ENCODE measurements at regions not wholly inside any gene's neighbourhood (a gene's known extent, or its start where the extent isn't known, plus 50 kb on each side); places are given as distances from the start of the nearest gene placed in this dataset.
"Not testable (repeated sequence)": the region's sequence is repeated elsewhere in the genome, so short reads cannot be mapped to it uniquely, and the experiment has no call there.

DNA sequence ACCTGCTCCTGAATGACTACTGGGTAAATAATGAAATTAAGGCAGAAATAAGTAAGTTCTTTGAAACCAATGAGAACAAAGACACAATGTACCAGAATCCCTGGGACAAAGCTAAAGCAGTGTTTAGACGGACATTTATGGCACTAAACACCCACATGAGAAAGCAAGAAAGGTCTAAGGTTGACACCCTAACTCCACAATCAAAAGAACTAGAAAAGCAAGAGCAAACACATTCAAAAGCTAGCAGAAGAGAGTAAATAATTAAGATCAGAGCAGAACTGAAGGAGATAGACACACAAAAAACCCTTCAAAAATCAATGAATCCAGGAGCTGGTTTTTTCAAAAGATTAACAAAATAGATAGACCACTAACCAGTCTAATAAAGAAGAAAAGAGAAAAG, 203.2 kb upstream of the LRRC61 start:
- TF ChIP-seq, protein P1, sequence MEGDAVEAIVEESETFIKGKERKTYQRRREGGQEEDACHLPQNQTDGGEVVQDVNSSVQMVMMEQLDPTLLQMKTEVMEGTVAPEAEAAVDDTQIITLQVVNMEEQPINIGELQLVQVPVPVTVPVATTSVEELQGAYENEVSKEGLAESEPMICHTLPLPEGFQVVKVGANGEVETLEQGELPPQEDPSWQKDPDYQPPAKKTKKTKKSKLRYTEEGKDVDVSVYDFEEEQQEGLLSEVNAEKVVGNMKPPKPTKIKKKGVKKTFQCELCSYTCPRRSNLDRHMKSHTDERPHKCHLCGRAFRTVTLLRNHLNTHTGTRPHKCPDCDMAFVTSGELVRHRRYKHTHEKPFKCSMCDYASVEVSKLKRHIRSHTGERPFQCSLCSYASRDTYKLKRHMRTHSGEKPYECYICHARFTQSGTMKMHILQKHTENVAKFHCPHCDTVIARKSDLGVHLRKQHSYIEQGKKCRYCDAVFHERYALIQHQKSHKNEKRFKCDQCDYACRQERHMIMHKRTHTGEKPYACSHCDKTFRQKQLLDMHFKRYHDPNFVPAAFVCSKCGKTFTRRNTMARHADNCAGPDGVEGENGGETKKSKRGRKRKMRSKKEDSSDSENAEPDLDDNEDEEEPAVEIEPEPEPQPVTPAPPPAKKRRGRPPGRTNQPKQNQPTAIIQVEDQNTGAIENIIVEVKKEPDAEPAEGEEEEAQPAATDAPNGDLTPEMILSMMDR (IDR thresholded peaks at IDR 0.05): not testable (repeated sequence)
- not testable (repeated sequence) for TF ChIP-seq POLR2A (IDR thresholded peaks at IDR 0.05)

Data from Peyer's patch (tissue), 4 donors.